Sigmoid colon (tissue), 6 donors: ENCODE measurements at regions not wholly inside any gene's neighbourhood (a gene's known extent, or its start where the extent isn't known, plus 50 kb on each side); places are given as distances from the start of the nearest gene placed in this dataset.
A peak's percentile ranks its signal among the peaks of the same experiment; 100 is the strongest.

Source experiments
- DNase-seq: peaks from one replicate; pipeline ENCODE4 v3.0.0-alpha.2; 2019
- H3K27ac ChIP-seq, 4 donors: fragments of 200-600 bp; sonication (generic); one replicate each; pipeline ENCODE4 v1.5.1; 2016 to 2019; ENCODE audit warnings: mild to moderate bottlenecking in 1 of 4
- H3K27me3 ChIP-seq, 3 donors: fragments of 200-600 bp; sonication (generic); one replicate each; pipeline ENCODE4 v1.5.1; 2019; ENCODE audit warnings: mild to moderate bottlenecking in 1 of 3
- H3K36me3 ChIP-seq, 4 donors: fragments of 200-600 bp; sonication (generic); one replicate each; pipeline ENCODE4 v1.5.1; 2016 to 2019
- H3K4me1 ChIP-seq, 4 donors: fragments of 200-600 bp; sonication (generic); one replicate each; pipeline ENCODE4 v1.5.1; 2017 to 2019
- H3K4me3 ChIP-seq, 4 donors: fragments of 200-600 bp; sonication (generic); one replicate each; pipeline ENCODE4 v1.5.1; 2017 to 2019; ENCODE audit warnings: mild to moderate bottlenecking in 2 of 4, moderate library complexity in 1 of 4
- H3K9me3 ChIP-seq, 4 donors: fragments of 200-600 bp in 3 of 4; sonication (generic) in 3 of 4; one replicate each; pipeline versions ENCODE4 v1.5.1 to v1.6.1; 2013 to 2019
- EP300 ChIP-seq, 4 donors: sonication (generic); formaldehyde crosslinking; IDR thresholded peaks; one replicate each; pipeline ENCODE4 v1.6.1; 2017; ENCODE audit warnings: antibody characterized with exemption in 4 of 4
- POLR2A ChIP-seq, 2 donors: fragments of 450-650 bp; IDR thresholded peaks; one replicate each; pipeline ENCODE4 v1.6.1; 2016; ENCODE audit warnings: antibody characterized with exemption in 2 of 2, mild to moderate bottlenecking in 2 of 2, moderate library complexity in 2 of 2
- POLR2AphosphoS5 ChIP-seq, 4 donors: sonication (generic); formaldehyde crosslinking; IDR thresholded peaks; one replicate each; pipeline ENCODE4 v1.6.1; 2017; ENCODE audit warnings: antibody characterized with exemption in 4 of 4
- WGBS, 2 donors: extraction: QIAGEN DNeasy Blood & Tissue Kit; methylation state at CpG; one replicate each; pipeline ENCODE4 v1.1.7; 2013; 5-methylcytosine and 5-hydroxymethylcytosine counted together
- intact Hi-C: fragments of 100-400 bp; cut with DNase I; formaldehyde crosslinking; loops from one replicate; pipeline ENCODE4 v1.15.1; 2023
- TF ChIP-seq, protein P1 (sequence below), 4 experiments: fragments of 450-650 bp in 3 of 4; fragments of 200-600 bp in 1 of 4; IDR thresholded peaks; one replicate each; pipeline ENCODE4 v1.5.1; 2016 to 2019; ENCODE audit warnings: antibody characterized with exemption in 4 of 4, mild to moderate bottlenecking in 3 of 4, moderate library complexity in 2 of 4
- donor health status: healthy with polysubstance abuse.
- donor health status: healthy.

DNA sequence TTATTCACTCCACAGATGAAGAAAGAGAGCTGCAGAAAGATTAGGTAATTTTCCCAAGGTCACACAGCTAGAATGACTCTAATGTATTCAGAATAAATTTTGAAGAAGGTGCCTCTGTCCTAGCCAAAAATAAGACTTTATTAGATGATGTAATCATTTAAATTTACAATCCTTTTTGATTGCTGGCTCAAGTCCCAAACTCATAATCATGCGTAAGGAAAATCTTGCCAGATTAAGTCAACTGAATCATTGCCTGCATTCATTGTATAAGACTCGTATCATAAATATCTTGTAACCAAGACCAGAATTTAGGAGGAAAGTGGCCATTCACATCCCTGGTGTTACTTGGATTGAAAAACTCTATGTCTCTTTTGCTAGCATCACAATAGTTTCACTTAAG, 53.1 kb upstream of the STK39 start:
- no peaks in the 10 kb centered on the region for H3K36me3 ChIP-seq
- H3K9me3 ChIP-seq, result no peaks in the 10 kb centered on the region
- H3K27me3 ChIP-seq, result no peaks in the 10 kb centered on the region
- H3K27ac ChIP-seq, result peak overlapping the region in 1 of 4 donors; percentile 21
- no peak overlapping the region for H3K4me3 ChIP-seq
- DNase-seq, result no peak
- intact Hi-C loops, result no loop called here
- peaks cover 0 to 10% (median 3%) of the 10 kb centered on the region in 4 donors for H3K4me1 ChIP-seq
- WGBS, 2 donors, result 58 to 67% methylated on average over 2 of the region's 2 CpGs
- TF ChIP-seq EP300 (IDR thresholded peaks at IDR 0.05), result no peak
- peak in 3 of 4 donors; percentile 30 to 59 (median 40) for TF ChIP-seq POLR2AphosphoS5 (IDR thresholded peaks at IDR 0.05)

DNA sequence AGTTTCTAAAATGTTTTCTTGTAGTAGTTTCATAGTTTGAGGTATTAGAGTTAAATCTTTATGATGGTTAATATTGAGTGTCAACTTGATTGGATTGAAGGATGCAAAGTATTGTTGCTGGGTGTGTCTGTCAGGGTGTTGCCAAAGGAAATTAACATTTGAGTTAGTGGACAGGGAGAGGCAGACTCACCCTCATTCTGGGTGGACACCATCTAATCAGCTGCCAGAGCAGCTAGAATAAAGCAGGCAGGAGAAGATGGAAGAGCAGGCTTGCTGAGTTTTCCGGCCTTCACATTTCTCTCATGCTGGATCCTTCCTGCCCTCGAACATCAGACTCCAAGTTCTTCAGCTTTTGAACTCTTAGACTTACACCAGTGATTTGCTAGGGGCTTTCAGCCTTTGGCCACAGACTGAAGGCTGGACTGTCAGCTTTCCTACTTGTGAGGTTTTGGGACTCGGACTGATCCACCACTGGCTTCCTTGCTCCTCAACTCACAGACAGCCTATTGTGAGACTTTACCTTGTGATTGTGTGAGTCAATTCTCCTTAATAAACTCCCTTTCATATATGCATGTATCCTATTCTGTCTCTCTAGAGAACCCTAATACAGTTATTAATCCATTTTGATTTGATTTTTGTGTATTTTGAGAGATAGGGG, 56.8 kb upstream of the STK39 start:
- H3K27me3 ChIP-seq, result no peaks in the 10 kb centered on the region
- TF ChIP-seq POLR2A (IDR thresholded peaks at IDR 0.05) (no peak), EP300 (IDR thresholded peaks at IDR 0.05) (no peak), POLR2AphosphoS5 (IDR thresholded peaks at IDR 0.05) (no peak)
- TF ChIP-seq, protein P1, sequence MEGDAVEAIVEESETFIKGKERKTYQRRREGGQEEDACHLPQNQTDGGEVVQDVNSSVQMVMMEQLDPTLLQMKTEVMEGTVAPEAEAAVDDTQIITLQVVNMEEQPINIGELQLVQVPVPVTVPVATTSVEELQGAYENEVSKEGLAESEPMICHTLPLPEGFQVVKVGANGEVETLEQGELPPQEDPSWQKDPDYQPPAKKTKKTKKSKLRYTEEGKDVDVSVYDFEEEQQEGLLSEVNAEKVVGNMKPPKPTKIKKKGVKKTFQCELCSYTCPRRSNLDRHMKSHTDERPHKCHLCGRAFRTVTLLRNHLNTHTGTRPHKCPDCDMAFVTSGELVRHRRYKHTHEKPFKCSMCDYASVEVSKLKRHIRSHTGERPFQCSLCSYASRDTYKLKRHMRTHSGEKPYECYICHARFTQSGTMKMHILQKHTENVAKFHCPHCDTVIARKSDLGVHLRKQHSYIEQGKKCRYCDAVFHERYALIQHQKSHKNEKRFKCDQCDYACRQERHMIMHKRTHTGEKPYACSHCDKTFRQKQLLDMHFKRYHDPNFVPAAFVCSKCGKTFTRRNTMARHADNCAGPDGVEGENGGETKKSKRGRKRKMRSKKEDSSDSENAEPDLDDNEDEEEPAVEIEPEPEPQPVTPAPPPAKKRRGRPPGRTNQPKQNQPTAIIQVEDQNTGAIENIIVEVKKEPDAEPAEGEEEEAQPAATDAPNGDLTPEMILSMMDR (IDR thresholded peaks at IDR 0.05), result no peak
- H3K9me3 ChIP-seq, result peaks cover 0 to 6% (median 0%) of the 10 kb centered on the region in 4 donors
- no peaks in the 10 kb centered on the region for H3K36me3 ChIP-seq
- no peak overlapping the region for H3K4me3 ChIP-seq
- DNase-seq, result no peak
- 90 to 91% methylated on average over 3 of the region's 3 CpGs for WGBS, 2 donors
- H3K4me1 ChIP-seq, result peaks cover 0 to 10% (median 3%) of the 10 kb centered on the region in 4 donors
- intact Hi-C loops, result no loop called here
- no peak overlapping the region for H3K27ac ChIP-seq

DNA sequence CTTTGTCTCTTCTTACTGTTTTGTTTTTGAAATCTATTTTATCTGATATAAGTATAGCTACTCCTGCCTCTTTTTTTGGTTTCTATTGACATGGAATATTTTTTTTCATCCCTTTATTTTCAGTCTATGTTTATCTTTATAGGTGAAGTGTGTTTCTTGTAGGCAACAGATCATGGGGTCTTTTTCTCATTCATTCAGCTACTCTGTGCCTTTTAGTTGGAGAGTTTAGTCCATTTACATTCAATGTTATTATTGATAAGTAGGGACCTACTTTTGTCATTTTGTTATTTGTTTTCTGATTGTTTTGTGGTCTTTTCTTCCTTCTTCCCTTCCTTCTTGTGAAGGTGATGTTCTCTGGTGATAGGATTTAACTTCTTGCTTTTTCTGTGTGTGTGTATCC, 60.0 kb upstream of the STK39 start:
- no peak overlapping the region for H3K4me3 ChIP-seq
- DNase-seq, result no peak
- TF ChIP-seq POLR2A (IDR thresholded peaks at IDR 0.05), result no peak
- TF ChIP-seq, protein P1 (IDR thresholded peaks at IDR 0.05), result no peak
- TF ChIP-seq POLR2AphosphoS5 (IDR thresholded peaks at IDR 0.05), result no peak
- no peak for TF ChIP-seq EP300 (IDR thresholded peaks at IDR 0.05)
- H3K9me3 ChIP-seq, result peaks cover 0 to 6% (median 0%) of the 10 kb centered on the region in 4 donors
- H3K36me3 ChIP-seq, result no peaks in the 10 kb centered on the region
- peaks cover 0 to 21% (median 15%) of the 10 kb centered on the region in 4 donors for H3K4me1 ChIP-seq
- no peaks in the 10 kb centered on the region for H3K27me3 ChIP-seq
- intact Hi-C loops, result no loop called here
- H3K27ac ChIP-seq, result no peak overlapping the region

DNA sequence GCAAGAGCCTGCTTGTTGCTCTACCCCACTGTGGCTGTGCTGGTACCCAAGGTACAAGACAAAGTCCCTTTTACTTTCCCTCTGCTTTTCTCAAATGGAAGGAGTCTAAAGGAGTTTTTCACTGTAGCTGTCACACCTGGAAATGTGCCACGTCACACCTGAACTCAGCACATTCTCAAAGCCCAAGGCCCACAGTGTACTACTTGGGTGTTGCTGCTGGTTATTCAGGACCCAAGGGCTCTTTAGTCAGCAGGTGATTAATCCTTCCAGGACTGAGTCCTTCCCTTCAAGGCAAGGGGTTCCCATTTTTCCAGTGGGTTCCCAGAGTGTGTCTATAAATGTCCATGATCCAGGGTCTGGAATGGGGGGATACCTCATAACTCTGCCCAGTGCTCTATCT, 63.2 kb upstream of the STK39 start:
- no peak overlapping the region for H3K27ac ChIP-seq
- H3K27me3 ChIP-seq, result no peaks in the 10 kb centered on the region
- peaks cover 0 to 6% (median 0%) of the 10 kb centered on the region in 4 donors for H3K9me3 ChIP-seq
- DNase-seq, result no peak
- intact Hi-C loops, result no loop called here
- 97 to 98% methylated on average over 1 of the region's 1 CpG for WGBS, 2 donors
- H3K36me3 ChIP-seq, result no peaks in the 10 kb centered on the region
- H3K4me1 ChIP-seq, result peaks cover 0 to 32% (median 28%) of the 10 kb centered on the region in 4 donors
- TF ChIP-seq, protein P1 (IDR thresholded peaks at IDR 0.05), result no peak
- TF ChIP-seq POLR2AphosphoS5 (IDR thresholded peaks at IDR 0.05) (no peak), POLR2A (IDR thresholded peaks at IDR 0.05) (no peak), EP300 (IDR thresholded peaks at IDR 0.05) (no peak)
- no peak overlapping the region for H3K4me3 ChIP-seq

DNA sequence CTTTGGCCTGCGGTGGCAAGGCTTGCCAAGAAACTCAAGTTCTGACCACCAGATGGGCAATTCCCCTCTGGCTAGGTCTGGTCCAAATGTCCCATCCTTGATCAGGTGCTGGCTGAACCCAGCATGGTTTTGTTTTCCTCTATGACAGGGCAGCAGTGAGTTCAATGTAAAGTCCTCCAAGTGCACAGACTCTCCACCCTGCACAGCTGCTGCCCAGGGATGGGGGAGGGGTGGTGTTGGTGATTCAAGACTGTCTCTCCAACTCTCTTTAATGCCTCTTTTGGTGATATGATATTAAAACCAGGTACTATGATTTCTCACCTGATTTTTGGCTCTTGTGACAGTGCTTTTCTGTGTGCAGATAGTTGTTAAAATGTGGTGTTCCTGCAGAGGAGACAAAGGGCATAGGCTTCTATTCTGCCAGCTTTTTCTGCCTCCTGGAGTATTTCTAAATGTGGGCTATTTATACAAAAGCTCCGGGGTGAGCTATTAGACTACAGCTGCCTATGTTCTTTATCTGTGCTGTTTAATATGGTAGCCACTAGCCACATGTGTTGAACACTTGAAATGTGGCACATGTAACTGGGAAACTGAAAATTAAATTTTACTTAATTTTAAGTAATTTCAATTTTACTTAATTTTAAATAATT, 64.0 kb upstream of the STK39 start:
- no peak for TF ChIP-seq POLR2A (IDR thresholded peaks at IDR 0.05)
- TF ChIP-seq, protein P1 (IDR thresholded peaks at IDR 0.05), result no peak
- H3K36me3 ChIP-seq, result no peaks in the 10 kb centered on the region
- peak overlapping the region; percentile 44 to 76 (median 54) for H3K27ac ChIP-seq
- peaks cover 0 to 40% (median 36%) of the 10 kb centered on the region in 4 donors for H3K4me1 ChIP-seq
- no peaks in the 10 kb centered on the region for H3K27me3 ChIP-seq
- intact Hi-C loops, result no loop called here
- no peak overlapping the region for H3K4me3 ChIP-seq
- WGBS, 2 donors, result 75 to 76% methylated on average over 2 of the region's 2 CpGs
- DNase-seq, result no peak
- no peaks in the 10 kb centered on the region for H3K9me3 ChIP-seq
